PC-3 (cell line): ENCODE measurements at regions not wholly inside any gene's neighbourhood (a gene's known extent, or its start where the extent isn't known, plus 50 kb on each side); places are given as distances from the start of the nearest gene placed in this dataset.
A peak's percentile ranks its signal among the peaks of the same experiment; 100 is the strongest.

ENCODE experiments used
- ATAC-seq: fragments of 200-7000 bp; cut with Tn5 transposase; 2 replicates; pipeline ENCODE4 v1.9.1; 2020; ENCODE audit warnings: mild to moderate bottlenecking, moderate library complexity
- BruUV-seq: library from RNA; stranded (reverse); fragments of 400-500 nt; replicated peaks from 2 replicates; lab custom pipeline; 2021; lab: Mats Ljungman, UMichigan
- CTCF ChIA-PET: fragments of 300-600 bp; sonication (Branson Sonifier 250); formaldehyde crosslinking; loops from one replicate; lab custom pipeline; 2022; ENCODE audit warnings: antibody characterized with exemption; lab: Charles Lee
- POLR2A ChIA-PET: fragments of 300-600 bp; sonication (Branson Sonifier 250); formaldehyde crosslinking; loops from one replicate; lab custom pipeline; 2022; ENCODE audit warnings: antibody characterized with exemption; ENCODE audit not compliant: unreplicated experiment; lab: Charles Lee
- DNase-seq: peaks from one replicate; pipeline ENCODE4 v3.0.0-alpha.2; 2015
- H2AFZ ChIP-seq: fragments of 300-600 bp; sonication (generic); 2 replicates; pipeline ENCODE4 v1.6.0; 2016; ENCODE audit warnings: antibody characterized with exemption, low read length
- H3F3A ChIP-seq: fragments of 300-600 bp; sonication (generic); one replicate; pipeline ENCODE4 v1.6.0; 2017; ENCODE audit warnings: antibody characterized with exemption, low read length, control low read depth, mild to moderate bottlenecking; ENCODE audit not compliant: unreplicated experiment
- H3K27ac ChIP-seq: fragments of 300-600 bp; sonication (generic); 2 replicates; pipeline ENCODE4 v1.5.1; 2016; ENCODE audit warnings: mild to moderate bottlenecking, low read length
- H3K27me3 ChIP-seq: fragments of 300-600 bp; sonication (generic); 2 replicates; pipeline ENCODE4 v1.6.1; 2016; ENCODE audit warnings: low read length, mixed read lengths
- H3K36me3 ChIP-seq: fragments of 300-600 bp; sonication (generic); 2 replicates; pipeline ENCODE4 v1.6.1; 2016; ENCODE audit warnings: low read depth, mixed run types, low read length, mixed read lengths
- H3K4me1 ChIP-seq: fragments of 300-600 bp; sonication (generic); 2 replicates; pipeline ENCODE4 v1.5.1; 2016; ENCODE audit warnings: low read length; ENCODE audit not compliant: insufficient read depth
- H3K4me2 ChIP-seq: fragments of 300-600 bp; sonication (generic); 2 replicates; pipeline ENCODE4 v1.6.0; 2016; ENCODE audit warnings: low read length
- H3K4me3 ChIP-seq: fragments of 300-600 bp; sonication (generic); 2 replicates; pipeline ENCODE4 v1.5.1; 2016; ENCODE audit warnings: mild to moderate bottlenecking, low read length, mixed read lengths
- H3K79me2 ChIP-seq: fragments of 300-600 bp; sonication (generic); 2 replicates; pipeline ENCODE4 v1.6.1; 2017; ENCODE audit warnings: low read length, mixed read lengths
- H3K9ac ChIP-seq: fragments of 300-600 bp; sonication (generic); 2 replicates; pipeline ENCODE4 v1.6.0; 2016; ENCODE audit warnings: mild to moderate bottlenecking, low read length
- H3K9me2 ChIP-seq: fragments of 300-600 bp; sonication (generic); replicated peaks from 2 replicates; pipeline ENCODE4 v1.6.1; 2016; ENCODE audit warnings: mixed run types, low read length, mixed read lengths
- H3K9me3 ChIP-seq: fragments of 300-600 bp; sonication (generic); 2 replicates; pipeline ENCODE4 v1.6.1; 2016; ENCODE audit warnings: low read length, mixed read lengths
- H4K20me1 ChIP-seq: fragments of 300-600 bp; sonication (generic); 2 replicates; pipeline ENCODE4 v1.6.1; 2016; ENCODE audit warnings: low read length, mixed read lengths
- CTCF ChIP-seq: fragments of 300-600 bp; sonication (generic); conservative IDR thresholded peaks from 2 replicates; pipeline ENCODE4 v1.5.1; 2017; ENCODE audit warnings: antibody characterized with exemption, low read depth, mild to moderate bottlenecking, low read length
- EZH2 ChIP-seq: fragments of 300-600 bp; sonication (generic); IDR thresholded peaks from one replicate; pipeline ENCODE4 v1.6.1; 2017; ENCODE audit warnings: antibody characterized with exemption, mild to moderate bottlenecking, low read length; ENCODE audit not compliant: unreplicated experiment
- EZH2phosphoT487 ChIP-seq: fragments of 300-600 bp; sonication (generic); IDR thresholded peaks from 2 replicates; pipeline ENCODE4 v1.6.1; 2018; ENCODE audit warnings: mild to moderate bottlenecking, antibody characterized with exemption, low read length, borderline replicate concordance
- intact Hi-C: fragments of 100-400 bp; cut with micrococcal nuclease; formaldehyde crosslinking; loops from 2 replicates; pipeline ENCODE4 v1.9.0; 2023

- CTCF ChIA-PET: no interaction called here
- Histone ChIP-seq H3K4me3 (no peak overlapping the region), H3K9me2 (no peaks in the 10 kb centered on the region), H3K79me2 (no peaks in the 10 kb centered on the region), H3K27me3 (peaks cover 14% of the 10 kb centered on the region), H3K4me1 (no peaks in the 10 kb centered on the region), H3K9ac (no peak overlapping the region), H3K9me3 (no peaks in the 10 kb centered on the region), H2AFZ (no peak overlapping the region), H3K36me3 (no peaks in the 10 kb centered on the region), H4K20me1 (no peaks in the 10 kb centered on the region), H3K27ac (no peak overlapping the region), H3F3A (no peaks in the 10 kb centered on the region), H3K4me2 (no peak overlapping the region)
- intact Hi-C loops: loop anchor here (2.0 kb wide), 1 partner anchor 65 kb away; no protein-coding TSS in a partner anchor
- POLR2A ChIA-PET: no interaction called here
- ATAC-seq (no peak), DNase-seq (no peak)
- TF ChIP-seq CTCF: no peak
- TF ChIP-seq EZH2phosphoT487: no peak
- TF ChIP-seq EZH2: no peak
- BruUV-seq: no TSS peak
Measured at GRCh38 chr1:53391982-53392381, 64.1 kb upstream of the LRP8 start.

GRCh38 chr1:53392460-53392859, 64.6 kb upstream of the LRP8 start:
- TF ChIP-seq CTCF (no peak; the same call in 1 of the 2 replicates), EZH2 (no peak), EZH2phosphoT487 (no peak)
- no peaks in the 10 kb centered on the region for H3F3A ChIP-seq
- H3K4me1 ChIP-seq: no peaks in the 10 kb centered on the region
- BruUV-seq: no TSS peak
- ATAC-seq: no peak
- no peak overlapping the region for H3K4me2 ChIP-seq
- no peak for DNase-seq
- H3K36me3 ChIP-seq: no peaks in the 10 kb centered on the region
- intact Hi-C loops: loop anchor here (2.0 kb wide), 1 partner anchor 66 kb away; no protein-coding TSS in a partner anchor
- no peak overlapping the region for H3K9ac ChIP-seq
- ChIA-PET POLR2A (no interaction called here), CTCF (interaction anchor here (0.7 to 1.3 kb wide), 2 partner anchors 114 to 294 kb away, joined by 3 to 9 read pairs; no protein-coding TSS in a partner anchor)
- H3K9me3 ChIP-seq: no peaks in the 10 kb centered on the region
- no peak overlapping the region for H3K27ac ChIP-seq
- H3K79me2 ChIP-seq: no peaks in the 10 kb centered on the region
- H2AFZ ChIP-seq: no peak overlapping the region
- peaks cover 18% of the 10 kb centered on the region for H3K27me3 ChIP-seq
- no peak overlapping the region for H3K4me3 ChIP-seq
- H3K9me2 ChIP-seq: no peaks in the 10 kb centered on the region
- H4K20me1 ChIP-seq: no peaks in the 10 kb centered on the region

- Histone ChIP-seq H3K36me3 (no peaks in the 10 kb centered on the region), H3K9me3 (no peaks in the 10 kb centered on the region), H2AFZ (no peak overlapping the region), H3K4me3 (no peak overlapping the region), H3F3A (no peaks in the 10 kb centered on the region), H3K27ac (no peak overlapping the region), H3K4me1 (no peaks in the 10 kb centered on the region), H3K79me2 (no peaks in the 10 kb centered on the region), H3K4me2 (no peak overlapping the region), H3K9me2 (no peaks in the 10 kb centered on the region), H3K27me3 (peaks cover 18% of the 10 kb centered on the region), H3K9ac (no peak overlapping the region), H4K20me1 (no peaks in the 10 kb centered on the region)
- ATAC-seq: peak; percentile 93
- TF ChIP-seq EZH2phosphoT487 (no peak), CTCF (peak; percentile 95), EZH2 (no peak)
- DNase-seq: peak; percentile 82
- intact Hi-C loops: loop anchor here (1.0 to 2.0 kb wide), 2 partner anchors 67 to 115 kb away; no protein-coding TSS in a partner anchor
- no TSS peak for BruUV-seq
- POLR2A ChIA-PET: no interaction called here
- CTCF ChIA-PET: interaction anchor here (1.0 to 1.3 kb wide), 2 partner anchors 115 to 127 kb away, joined by 4 to 9 read pairs; no protein-coding TSS in a partner anchor
Measured at GRCh38 chr1:53393325-53393792, 65.5 kb upstream of the LRP8 start.
